Mucosa of descending colon (tissue), 3 donors: ENCODE measurements at regions not wholly inside any gene's neighbourhood (a gene's known extent, or its start where the extent isn't known, plus 50 kb on each side); places are given as distances from the start of the nearest gene placed in this dataset.

Experiments
- ATAC-seq: fragments of 200-7000 bp; cut with Tn5 transposase; one replicate; pipeline ENCODE4 v1.9.1; 2020; ENCODE audit warnings: mild to moderate bottlenecking, moderate library complexity
- DNase-seq, 3 donors: peaks; one replicate each; pipeline ENCODE4 v3.0.0-alpha.2; 2020
- H3K36me3 ChIP-seq: fragments of 200-600 bp; one replicate; pipeline ENCODE4 v1.8.0; 2021; ENCODE audit warnings: low read depth, mild to moderate bottlenecking
- H3K4me1 ChIP-seq: fragments of 200-600 bp; one replicate; pipeline ENCODE4 v1.8.0; 2021; ENCODE audit warnings: low read depth, mild to moderate bottlenecking
- H3K4me3 ChIP-seq: fragments of 200-600 bp; one replicate; pipeline ENCODE4 v1.8.0; 2021; ENCODE audit warnings: mild to moderate bottlenecking
- H3K9me3 ChIP-seq: fragments of 200-600 bp; one replicate; pipeline ENCODE4 v1.8.0; 2021; ENCODE audit warnings: mild to moderate bottlenecking
- intact Hi-C, 2 donors: fragments of 100-400 bp; cut with DNase I in 1 of 2; cut with micrococcal nuclease in 1 of 2; formaldehyde crosslinking; loops; one replicate each; pipeline versions ENCODE4 v1.11.0 to v1.11.1; 2022; cut with DNase I, micrococcal nuclease
- TF ChIP-seq, protein P1 (sequence below): fragments of 200-600 bp; IDR thresholded peaks from one replicate; pipeline ENCODE4 v1.8.0; 2022; ENCODE audit warnings: antibody characterized with exemption, mild to moderate bottlenecking
- donor health status: DM: no; HTN: no; CAD: no; lungs with moderate emphysema.
- donor health status: DM: no; HTN: no; CAD: no.
- donor health status: DM: no; HTN: yes; CAD: no.

DNA sequence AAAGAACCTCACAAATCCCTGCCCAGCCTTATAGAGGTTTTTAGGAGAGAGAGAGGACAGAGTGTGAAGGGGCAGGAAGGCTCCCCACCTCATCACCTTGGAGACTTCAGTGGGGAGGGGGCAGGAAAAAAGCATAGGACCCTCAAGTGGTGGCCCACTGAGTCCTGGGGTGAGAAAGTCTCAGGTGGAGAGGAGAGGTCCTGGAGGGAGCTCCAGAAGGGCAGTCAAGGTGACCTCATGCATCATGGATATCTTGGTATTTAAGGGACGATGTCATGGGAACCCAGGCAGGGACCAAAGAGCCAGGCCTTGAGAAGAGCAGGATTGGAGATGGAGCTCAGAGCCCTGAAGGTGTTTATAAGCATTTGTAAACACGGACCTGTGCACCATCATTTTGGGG is 204.5 kb downstream of the SLC4A3 start:
- H3K4me1 ChIP-seq: no peaks in the 10 kb centered on the region
- DNase-seq: no peak
- H3K4me3 ChIP-seq: no peak overlapping the region
- no peaks in the 10 kb centered on the region for H3K36me3 ChIP-seq
- ATAC-seq: no peak
- intact Hi-C loops: no loop called here
- H3K9me3 ChIP-seq: no peaks in the 10 kb centered on the region
- TF ChIP-seq, protein P1, sequence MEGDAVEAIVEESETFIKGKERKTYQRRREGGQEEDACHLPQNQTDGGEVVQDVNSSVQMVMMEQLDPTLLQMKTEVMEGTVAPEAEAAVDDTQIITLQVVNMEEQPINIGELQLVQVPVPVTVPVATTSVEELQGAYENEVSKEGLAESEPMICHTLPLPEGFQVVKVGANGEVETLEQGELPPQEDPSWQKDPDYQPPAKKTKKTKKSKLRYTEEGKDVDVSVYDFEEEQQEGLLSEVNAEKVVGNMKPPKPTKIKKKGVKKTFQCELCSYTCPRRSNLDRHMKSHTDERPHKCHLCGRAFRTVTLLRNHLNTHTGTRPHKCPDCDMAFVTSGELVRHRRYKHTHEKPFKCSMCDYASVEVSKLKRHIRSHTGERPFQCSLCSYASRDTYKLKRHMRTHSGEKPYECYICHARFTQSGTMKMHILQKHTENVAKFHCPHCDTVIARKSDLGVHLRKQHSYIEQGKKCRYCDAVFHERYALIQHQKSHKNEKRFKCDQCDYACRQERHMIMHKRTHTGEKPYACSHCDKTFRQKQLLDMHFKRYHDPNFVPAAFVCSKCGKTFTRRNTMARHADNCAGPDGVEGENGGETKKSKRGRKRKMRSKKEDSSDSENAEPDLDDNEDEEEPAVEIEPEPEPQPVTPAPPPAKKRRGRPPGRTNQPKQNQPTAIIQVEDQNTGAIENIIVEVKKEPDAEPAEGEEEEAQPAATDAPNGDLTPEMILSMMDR: no peak

DNA sequence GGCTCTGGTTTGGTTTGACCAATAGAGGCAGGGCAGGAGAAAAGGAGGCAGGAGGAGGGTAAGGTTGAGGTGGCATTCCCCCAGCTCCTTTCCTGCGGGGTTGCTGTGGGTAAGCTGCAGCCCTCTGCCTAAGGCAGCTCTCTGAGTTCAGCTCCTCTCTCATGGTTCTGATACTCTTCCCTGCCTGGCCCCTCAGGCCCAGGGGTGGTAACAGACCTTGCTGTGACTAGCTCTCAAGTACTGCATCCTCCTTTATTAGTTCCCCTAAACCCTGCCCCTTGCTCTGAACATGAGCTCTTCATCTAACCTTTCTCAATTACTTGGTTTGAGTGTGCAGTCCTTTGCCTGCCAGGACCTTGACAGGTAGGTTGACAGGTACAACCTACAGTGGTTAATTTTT is 205.5 kb downstream of the SLC4A3 start:
- no peak overlapping the region for H3K4me3 ChIP-seq
- no peak for ATAC-seq
- TF ChIP-seq, protein P1: no peak
- intact Hi-C loops: no loop called here
- no peak for DNase-seq
- no peaks in the 10 kb centered on the region for H3K4me1 ChIP-seq
- no peaks in the 10 kb centered on the region for H3K36me3 ChIP-seq
- H3K9me3 ChIP-seq: no peaks in the 10 kb centered on the region

DNA sequence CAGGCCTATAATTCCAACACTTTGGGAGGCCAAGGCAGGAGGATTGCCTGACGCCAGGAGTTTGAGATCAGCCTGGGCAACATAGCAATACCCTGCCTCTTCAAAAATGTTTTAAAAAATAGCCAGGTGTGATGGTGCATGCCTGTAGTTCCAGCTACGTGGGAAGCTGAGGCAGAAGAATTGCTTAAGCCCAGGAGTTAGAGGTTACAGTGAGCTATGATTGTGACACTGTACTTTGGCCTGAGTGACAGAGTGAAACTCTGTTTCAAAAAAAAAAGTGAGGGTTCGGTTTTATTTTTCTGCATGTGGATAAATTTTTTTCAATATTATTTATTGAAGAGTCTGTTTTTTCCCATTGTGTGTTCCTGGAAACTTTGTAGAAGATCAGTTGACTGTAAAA is 208.1 kb downstream of the SLC4A3 start:
- TF ChIP-seq, protein P1: no peak
- Histone ChIP-seq H3K9me3 (no peaks in the 10 kb centered on the region), H3K36me3 (no peaks in the 10 kb centered on the region), H3K4me3 (no peak overlapping the region), H3K4me1 (no peaks in the 10 kb centered on the region)
- DNase-seq (no peak), ATAC-seq (no peak)
- intact Hi-C loops: no loop called here

DNA sequence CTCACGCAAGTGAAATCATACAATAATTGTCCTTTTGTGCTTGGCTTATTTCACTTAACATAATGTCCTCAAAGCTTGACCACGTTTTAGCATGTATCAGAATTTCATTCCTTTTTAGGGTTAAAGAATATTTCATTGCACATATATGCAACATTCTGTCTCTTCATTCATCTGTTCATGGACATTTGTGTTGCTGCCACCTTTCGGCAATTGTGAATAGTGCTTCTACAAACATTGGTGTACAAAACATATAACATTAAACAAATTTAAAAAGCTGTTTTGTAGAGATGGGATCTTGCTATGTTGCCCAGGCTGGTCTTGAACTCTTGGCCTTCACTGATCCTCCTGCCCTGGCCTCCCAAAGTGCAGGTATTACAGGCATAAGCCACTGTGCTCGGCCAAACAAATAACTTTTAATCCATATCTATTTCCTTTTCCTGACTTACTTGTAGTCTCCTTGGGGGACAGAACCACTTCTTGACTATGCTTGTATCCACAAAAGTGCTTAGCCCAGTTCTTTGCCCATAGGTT is 209.3 kb downstream of the SLC4A3 start:
- H3K4me3 ChIP-seq: no peak overlapping the region
- ATAC-seq (no peak), DNase-seq (peak in 1 of 3 donors; percentile 4)
- intact Hi-C loops: no loop called here
- TF ChIP-seq, protein P1: no peak
- H3K4me1 ChIP-seq: no peaks in the 10 kb centered on the region
- H3K36me3 ChIP-seq: no peaks in the 10 kb centered on the region
- H3K9me3 ChIP-seq: no peaks in the 10 kb centered on the region

DNA sequence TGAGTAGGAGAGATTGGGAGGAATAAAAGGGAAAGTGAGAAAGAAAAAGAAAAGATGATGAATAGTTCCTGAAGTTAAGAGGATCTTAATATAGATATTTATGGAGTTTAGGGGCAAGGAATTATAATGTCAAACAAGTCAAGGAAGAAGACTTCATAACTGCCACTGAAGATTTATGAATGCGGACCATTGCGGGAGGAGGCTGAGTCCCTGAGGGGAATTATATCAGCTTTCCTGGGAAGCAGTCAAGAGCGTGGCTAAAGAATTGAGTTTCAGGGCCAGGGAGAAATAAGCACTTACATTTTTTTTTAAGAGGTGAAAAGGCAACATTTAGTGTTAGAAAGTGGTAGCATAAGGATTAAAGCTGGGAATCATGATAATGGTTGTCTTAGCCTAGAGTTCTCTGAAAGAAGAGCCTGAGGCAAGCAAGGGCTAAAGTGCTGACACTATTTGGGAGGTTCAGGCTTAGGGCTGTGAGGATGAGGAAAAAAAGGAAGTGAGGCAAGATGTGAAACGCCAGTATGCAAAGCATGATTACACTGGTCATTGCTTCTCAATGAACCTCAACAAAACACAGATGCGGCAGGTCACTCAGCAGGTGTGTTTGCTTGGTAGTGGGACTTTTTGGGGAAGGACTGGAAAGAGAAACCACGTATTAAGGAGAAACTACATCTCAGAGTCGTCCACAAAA is 217.1 kb downstream of the SLC4A3 start:
- H3K4me3 ChIP-seq: no peak overlapping the region
- ATAC-seq (no peak), DNase-seq (no peak)
- intact Hi-C loops: no loop called here
- TF ChIP-seq, protein P1: no peak
- H3K4me1 ChIP-seq: no peaks in the 10 kb centered on the region
- H3K9me3 ChIP-seq: no peaks in the 10 kb centered on the region
- H3K36me3 ChIP-seq: no peaks in the 10 kb centered on the region
